Gastrocnemius medialis (tissue), 4 donors: ENCODE measurements at regions not wholly inside any gene's neighbourhood (a gene's known extent, or its start where the extent isn't known, plus 50 kb on each side); places are given as distances from the start of the nearest gene placed in this dataset.

Source experiments
- CTCF ChIP-seq, 5 experiments: fragments of 450-650 bp in 3 of 5; fragments of 200-600 bp in 2 of 5; sonication (generic) in 2 of 5; IDR thresholded peaks in 4 of 5; conservative IDR thresholded peaks in 1 of 5; 1 replicate in 4 of 5; 2 replicates in 1 of 5; pipeline ENCODE4 v1.5.1; 2016 to 2019; ENCODE audit warnings: antibody characterized with exemption in 5 of 5, mild to moderate bottlenecking in 3 of 5, moderate library complexity in 3 of 5
- POLR2A ChIP-seq, 2 donors: fragments of 450-650 bp; IDR thresholded peaks; one replicate each; pipeline ENCODE4 v1.6.1; 2017; ENCODE audit warnings: antibody characterized with exemption in 2 of 2, mild to moderate bottlenecking in 2 of 2, moderate library complexity in 2 of 2

DNA sequence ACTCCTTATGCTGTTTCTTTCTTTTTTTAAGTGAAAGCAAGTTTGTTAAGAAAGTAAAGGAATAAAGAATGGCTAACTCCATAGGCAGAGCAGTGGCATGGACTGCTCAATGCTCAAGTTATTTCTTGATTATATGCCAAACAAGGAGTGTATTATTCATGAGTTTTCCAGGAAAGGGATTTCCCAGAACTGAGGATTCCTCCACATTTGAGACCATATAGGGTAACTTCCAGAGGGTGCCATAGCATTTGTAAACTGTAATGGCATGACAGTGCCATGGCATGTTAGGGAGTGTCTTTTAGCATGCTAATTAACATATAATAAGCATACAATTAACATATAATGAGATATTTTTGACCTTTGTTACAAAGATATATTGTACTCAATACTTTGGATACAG is 1034.5 kb upstream of the PHF14 start:
- TF ChIP-seq CTCF (IDR thresholded peaks at IDR 0.05 in 4 of 5, conservative IDR thresholded peaks at IDR 0.05 in 1 of 5) (no peak), POLR2A (IDR thresholded peaks at IDR 0.05) (no peak)
